GM12891 (cell line): ENCODE measurements at regions not wholly inside any gene's neighbourhood (a gene's known extent, or its start where the extent isn't known, plus 50 kb on each side); places are given as distances from the start of the nearest gene placed in this dataset.

Experiments used
- PAX5 ChIP-seq: IDR thresholded peaks from 2 replicates; pipeline ENCODE4 v1.6.1; 2011; ENCODE audit warnings: low read length, moderate library complexity, mild to moderate bottlenecking; ENCODE audit not compliant: insufficient read depth, severe bottlenecking
- POLR2A ChIP-seq: IDR thresholded peaks from 2 replicates; pipeline ENCODE4 v1.6.1; 2011; ENCODE audit warnings: low read depth, low read length, control low read depth
- POLR2AphosphoS5 ChIP-seq: IDR thresholded peaks from 2 replicates; pipeline ENCODE4 v1.6.1; 2011; ENCODE audit warnings: low read depth, low read length, control low read depth
- POU2F2 ChIP-seq: IDR thresholded peaks from 2 replicates; pipeline ENCODE4 v1.6.1; 2011; ENCODE audit warnings: low read depth, mild to moderate bottlenecking, control low read depth, low read length, moderate library complexity
- SPI1 ChIP-seq: IDR thresholded peaks from 2 replicates; pipeline ENCODE4 v1.6.1; 2011; ENCODE audit warnings: low read depth, low read length, control low read depth
- TAF1 ChIP-seq: IDR thresholded peaks from 2 replicates; pipeline ENCODE4 v1.6.1; 2011; ENCODE audit warnings: low read depth, low read length, control low read depth

DNA sequence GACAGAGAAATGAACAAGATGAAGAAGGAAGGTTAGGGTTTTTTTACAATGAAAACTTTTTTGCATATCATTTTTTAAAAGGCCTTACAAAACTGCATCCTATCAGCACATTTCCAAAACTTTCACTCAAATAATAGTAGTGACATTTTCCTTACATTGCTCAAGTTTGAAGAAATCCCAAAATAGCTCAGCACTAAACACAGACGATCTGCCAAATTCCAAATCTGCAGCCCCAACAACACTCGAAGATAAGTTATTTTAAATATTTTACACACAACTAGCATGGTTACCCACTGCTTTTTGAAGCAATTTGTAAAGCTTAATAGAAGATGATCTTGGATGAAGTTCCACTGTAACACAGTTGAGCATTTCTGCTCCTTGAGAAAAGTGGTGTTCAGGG lies 535.6 kb upstream of the ALCAM start:
- TF ChIP-seq POLR2AphosphoS5 (no peak), POLR2A (no peak), SPI1 (no peak), TAF1 (no peak), PAX5 (no peak), POU2F2 (no peak)
